Stimulated activated CD4-positive, alpha-beta T cell treated with anti-CD3 and anti-CD28 coated beads, Interleukin-1b, Interleukin-23, amount 100 ng/mL, for 1 hour (primary cell): ENCODE measurements at regions not wholly inside any gene's neighbourhood (a gene's known extent, or its start where the extent isn't known, plus 50 kb on each side); places are given as distances from the start of the nearest gene placed in this dataset.
"Not testable (repeated sequence)": the region's sequence is repeated elsewhere in the genome, so short reads cannot be mapped to it uniquely, and the experiment has no call there.

Experiments used
- DNase-seq, 2 donors: peaks; one replicate each; pipeline ENCODE4 v3.0.0-alpha.2; 2020; ENCODE audit warnings: low read depth in 2 of 2

DNA sequence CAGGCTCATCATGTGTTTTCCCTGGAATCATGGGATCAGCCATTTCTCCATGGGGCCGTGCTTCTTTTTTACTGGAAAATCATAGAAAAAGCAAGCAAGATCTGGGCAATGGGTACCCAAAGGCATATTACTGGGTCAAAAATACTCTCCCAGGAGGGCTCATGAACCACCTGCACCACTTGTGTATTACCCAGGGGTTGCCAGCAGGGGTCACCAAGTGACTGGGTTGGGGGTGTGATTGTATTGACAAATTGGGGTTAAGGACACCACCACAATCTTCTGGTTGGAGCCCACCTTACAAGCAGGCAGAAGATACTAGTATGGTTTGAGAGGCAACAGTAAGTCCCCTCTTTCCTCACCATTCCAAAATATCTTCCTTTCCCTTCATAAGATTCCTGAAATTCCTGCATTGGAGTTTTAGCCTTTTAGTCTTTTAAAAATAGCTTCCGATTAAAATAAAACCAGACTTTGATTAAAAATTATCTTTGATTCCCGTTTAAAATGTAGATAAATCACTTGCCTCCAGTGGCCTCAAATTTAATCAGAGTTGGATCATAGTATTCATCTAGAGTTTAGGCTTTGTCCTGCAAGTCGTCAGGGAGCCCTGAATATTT, 603.3 kb downstream of the KIF4B start:
- DNase-seq: peak in 1 of 2 donors; percentile 16

DNA sequence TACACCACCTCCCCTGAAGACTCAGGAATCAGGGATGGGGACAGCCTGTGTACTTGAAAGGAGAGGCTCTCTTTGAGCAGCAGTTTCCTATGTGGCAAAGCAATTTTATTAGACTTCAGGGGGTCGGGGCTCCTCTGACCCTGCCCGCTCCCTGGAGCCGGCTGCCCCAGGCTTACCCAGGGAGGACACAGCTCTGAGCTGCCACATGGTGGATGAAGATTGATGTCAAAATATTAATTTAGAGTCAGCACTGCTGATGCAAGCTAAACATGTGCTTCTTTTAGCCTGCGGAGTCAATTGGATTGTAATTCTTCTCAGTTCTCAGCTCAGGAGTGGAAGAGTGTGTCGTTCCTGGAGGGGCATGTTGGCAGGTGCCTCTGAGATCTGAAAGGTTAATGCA, 606.1 kb downstream of the KIF4B start:
- no peak for DNase-seq

DNA sequence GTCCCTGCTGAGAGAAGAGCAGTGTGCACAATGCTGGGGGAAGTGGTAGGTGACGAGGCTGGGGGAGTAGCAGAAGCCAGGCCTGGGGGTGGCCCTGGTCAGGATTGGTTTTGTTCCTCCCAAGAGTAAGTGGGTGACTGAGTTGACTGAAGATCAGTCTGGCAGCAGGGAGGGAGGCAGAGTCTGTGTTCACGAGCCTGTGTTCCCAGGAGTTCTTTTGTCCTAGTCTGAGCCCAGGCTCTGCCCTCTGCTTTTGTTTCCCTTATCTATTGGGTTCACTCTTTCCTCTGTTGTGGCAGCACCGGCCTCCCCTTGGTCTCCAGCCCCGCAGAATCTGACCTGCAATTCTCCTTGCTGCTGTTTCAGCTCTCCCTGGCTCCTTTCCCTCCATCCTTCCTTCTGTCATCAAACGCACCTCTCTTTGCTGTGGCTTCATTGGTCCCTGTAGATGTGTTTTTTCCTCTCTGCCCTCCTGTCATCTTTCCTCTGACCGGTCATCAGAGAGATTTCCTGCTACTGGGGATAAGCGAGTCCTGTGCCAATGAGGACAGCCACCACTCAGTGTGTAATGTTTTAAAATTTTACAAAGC, 607.4 kb downstream of the KIF4B start:
- no peak for DNase-seq

DNA sequence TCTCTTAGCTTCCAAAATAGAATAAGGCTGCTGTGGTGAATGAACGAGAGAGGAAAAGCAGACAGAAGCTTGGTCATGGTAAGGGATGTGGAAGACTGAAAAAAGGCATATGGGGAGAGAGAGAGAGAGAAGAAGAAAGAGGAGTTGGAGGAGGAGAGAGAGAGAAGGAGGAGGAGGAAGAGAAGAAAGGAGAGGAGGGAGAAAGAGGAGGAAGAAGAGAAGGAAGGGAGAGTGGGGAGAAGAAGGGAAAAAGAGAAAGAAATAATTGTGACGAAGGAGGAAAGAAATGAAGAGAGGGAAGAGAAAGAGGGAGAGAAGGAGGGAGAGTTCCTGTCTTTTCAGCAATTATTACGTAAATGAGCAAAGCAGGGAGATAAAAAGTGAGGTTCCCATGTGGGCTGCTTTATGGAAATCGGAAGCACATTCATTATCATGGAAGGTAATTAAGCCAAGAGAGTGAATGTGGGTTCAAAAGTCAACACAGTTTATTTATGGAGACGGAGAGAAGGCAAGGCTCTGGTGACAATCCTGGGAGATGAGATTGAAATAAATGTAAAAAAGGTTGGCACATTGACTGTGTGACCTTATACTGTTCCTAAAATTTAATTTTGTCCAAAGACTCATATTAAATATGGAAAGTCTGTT, 611.2 kb downstream of the KIF4B start:
- DNase-seq: no peak

DNA sequence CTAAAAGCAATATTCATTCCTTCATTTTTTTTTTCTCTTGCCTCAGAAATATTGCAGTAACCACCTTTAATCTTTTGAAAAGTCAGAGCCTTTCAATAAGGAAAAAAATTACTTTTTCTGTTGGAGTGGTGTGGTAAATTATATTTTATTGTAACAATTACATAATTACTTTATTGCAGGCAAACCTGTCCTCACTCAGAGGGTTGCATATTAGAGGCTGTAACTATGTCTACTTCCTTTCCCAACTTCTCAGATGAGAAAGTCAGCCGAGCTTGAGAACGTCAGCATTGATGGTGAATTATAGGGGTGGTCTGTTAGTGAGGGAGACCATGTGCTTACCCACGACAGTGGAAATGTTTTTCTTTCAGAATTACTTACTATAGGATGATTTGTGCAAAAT, 611.8 kb downstream of the KIF4B start:
- no peak for DNase-seq

DNA sequence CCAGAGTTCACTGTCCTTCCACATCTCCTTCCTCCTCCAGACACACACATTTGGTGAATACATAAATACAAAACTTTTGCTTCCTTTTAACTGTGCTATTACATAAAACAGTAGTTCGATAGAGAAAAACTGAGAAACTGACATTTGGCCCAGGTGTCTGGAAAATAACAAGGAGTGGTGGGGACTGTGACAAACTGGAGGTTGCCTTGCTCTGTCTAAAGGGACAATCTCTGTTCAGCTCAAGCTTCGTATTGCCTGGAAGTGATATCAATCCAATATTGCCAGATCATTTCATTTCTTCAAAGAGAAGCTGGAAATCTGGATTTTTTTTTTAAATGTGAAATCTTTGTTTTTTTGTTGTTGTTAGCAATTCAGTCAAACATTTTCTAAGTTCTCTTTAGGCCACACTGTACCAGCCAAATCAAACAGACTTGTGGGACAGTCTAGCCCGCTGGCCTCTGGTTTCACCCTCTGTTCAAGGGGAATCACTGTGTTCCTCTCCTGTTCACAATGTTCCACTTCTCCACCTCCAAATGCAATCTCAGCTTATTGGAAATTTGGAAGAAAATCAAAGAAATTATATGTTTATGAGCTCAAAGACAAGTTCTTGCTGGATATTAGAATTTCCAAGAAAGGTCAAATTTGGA, 612.5 kb downstream of the KIF4B start:
- no peak for DNase-seq

DNA sequence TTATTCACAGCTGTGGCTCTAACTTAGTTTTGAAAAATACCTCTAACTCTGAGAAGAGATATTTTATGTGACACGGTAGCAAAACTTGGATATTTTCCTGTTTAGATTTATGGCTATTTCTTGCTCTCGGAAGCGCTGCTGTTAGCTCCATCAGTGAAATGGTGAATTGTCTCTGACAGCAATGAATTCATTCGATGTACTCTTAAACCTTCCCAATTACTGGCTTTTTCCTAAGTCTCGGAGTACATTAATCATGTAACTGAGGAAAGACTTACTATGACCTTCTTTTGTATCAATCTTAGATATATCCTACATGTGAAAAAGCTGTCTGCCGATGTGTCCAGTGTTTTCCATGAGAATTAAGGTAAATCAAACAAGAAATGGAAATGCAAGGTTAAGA, 613.0 kb downstream of the KIF4B start:
- DNase-seq: no peak

DNA sequence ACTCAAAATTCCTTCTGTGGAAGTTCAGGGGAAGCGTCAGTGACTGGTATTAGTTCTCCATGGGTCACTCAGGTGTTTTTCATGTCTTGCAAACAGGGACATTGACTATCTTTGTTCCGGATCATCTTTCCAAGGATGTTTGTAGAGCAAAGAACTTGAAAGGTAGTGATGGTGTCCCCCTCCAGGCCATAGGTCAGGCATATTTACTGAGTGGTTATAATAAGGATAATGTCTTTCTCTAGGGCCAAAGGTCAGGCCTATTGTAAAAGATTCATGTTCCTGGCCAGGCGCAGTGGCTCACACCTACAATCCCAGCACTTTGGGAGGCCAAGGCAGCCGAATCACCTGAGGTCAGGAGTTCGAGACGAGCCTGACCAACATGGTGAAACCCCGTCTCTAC, 614.8 kb downstream of the KIF4B start:
- DNase-seq: no peak

DNA sequence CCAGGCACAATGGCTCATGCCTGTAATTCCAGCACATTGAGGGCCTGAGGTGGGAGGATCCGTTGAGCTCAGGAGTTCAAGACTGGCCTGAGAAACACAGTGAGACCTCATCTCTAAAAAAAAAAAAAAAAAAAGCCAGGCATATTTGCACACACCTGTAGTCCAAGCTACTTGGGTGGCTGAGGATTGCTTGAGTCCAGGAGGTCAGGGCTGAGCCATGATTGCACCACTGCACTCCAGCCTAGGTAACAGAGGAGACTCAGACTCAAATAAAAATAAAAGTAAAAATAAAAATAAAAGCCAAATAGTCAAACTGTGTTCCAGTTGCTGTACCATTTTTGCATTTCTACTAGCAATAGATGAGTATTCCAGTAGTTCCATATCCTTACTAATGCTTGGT, 616.0 kb downstream of the KIF4B start:
- DNase-seq: no peak

DNA sequence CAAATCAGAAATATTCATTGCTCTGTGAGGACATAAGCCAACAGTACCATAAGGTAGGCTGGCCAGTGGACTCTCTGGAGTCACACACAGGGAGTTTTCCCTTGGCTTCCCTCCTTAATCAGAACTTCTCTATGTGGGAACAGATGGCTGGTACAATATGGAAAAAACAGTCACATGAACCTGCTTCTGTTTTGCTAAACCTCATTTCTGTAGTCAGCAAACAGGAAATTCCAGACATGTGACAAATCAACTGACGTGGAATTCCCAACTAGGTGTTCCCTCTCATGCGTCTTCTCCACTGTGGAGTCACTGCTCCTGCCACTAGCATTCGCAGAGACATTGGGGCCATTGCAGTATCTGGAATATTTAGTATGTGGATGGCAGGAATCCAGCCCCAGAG, 617.6 kb downstream of the KIF4B start:
- no peak for DNase-seq

DNA sequence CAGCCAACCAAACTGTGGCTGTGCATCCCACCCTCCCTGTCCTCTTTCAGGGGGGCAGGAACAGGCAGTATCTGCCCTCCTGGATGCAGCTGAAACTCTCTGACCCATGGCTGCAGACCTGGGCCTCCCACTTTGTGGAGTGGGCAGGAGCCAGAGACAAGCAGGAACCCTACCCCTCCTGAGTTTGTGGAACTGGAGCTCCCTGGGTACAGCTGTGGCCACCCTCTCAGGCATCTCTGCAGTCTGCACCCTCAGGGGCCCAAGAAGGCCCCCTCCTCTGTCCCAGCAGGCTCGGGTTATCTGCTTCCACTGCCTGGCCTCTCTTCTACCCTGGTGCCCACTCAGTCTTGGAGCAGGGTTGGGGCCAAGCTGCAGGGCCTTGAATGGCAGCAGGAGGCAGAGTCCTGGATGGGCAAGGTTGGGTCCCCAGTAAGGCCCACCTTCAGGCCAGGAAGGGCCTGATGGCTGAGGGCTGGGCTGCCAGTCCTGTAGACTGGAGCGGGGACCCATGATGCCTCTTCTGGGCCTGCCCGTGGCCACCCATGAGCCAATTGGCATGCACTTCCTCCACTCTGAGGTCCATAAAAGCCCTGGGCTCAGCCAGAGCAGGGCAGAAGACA, 619.9 kb downstream of the KIF4B start:
- no peak for DNase-seq

DNA sequence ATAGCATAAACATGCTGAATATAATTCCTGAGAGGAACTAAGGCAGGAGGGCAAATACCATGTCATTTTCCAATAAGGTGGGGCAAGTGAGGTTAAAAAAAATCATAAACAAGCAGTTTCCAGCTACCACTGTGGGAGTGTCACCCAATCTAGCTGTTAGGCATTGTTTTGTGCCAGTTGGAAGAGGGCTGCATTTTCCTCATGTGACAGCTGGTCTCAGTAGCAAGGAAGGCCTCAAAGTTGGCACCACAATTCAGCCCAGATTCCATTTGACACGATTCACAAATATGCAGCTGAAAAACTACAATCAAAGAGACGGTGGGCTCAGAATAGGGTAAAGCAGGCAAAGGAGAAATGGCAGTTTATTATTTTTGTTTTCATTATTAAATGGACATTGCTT, 636.1 kb downstream of the KIF4B start:
- DNase-seq: no peak

DNA sequence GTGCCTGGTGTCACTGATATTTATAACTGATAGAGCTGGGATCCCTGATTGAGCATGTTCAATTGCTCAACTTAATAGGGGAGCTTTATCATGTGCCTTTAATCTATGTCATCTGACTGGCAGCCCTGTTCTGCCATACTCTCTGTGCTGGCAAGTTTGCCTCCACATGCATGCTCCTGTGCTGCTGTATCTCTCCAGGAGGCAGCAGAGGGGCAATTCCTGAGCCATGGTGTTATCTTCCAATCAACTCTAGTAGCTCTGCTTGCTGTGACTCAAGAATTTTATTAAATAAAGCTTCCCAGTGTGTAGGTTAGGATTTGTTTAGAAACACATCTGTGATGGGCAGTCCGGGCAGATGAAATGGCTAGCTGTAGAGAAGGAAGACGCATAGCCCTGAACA, 642.0 kb downstream of the KIF4B start:
- DNase-seq: no peak

DNA sequence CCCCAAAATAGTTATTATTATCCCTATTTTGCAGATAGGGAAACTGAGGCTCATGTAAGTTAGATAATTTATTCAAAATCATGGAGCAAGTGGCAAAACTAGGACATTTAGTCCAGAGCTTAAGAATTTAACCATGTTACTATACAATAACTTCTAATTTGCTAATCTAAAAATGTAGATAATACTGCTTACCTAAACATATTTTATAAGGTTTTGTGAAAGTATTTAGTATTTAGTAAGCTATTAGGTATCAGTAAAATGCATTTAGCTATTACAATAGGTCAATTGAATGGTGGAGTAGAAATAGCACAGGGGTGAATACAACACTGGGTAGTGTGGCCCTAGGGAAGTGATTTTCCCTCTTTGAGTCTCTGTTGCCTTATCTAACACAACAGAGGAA, 648.3 kb downstream of the KIF4B start:
- no peak for DNase-seq

DNA sequence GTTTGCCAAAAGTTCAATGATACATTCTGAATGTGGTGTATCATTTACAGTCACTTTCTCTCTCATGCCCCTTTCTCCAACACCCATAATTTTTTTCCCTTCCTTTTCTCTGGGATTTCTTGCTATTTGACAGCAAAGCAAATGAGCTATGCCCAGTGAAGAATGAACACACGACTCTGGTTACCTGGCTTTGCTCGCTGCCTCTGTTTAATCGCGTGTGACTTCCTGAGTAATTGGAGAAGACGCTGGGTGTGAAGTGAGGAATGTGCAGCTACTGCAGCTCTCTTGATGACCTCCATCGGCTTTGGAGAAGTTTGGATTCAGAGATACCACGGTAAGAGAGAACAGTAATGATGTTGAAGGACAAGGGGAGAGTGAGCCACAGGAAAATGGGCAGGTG, 651.8 kb downstream of the KIF4B start:
- no peak for DNase-seq

DNA sequence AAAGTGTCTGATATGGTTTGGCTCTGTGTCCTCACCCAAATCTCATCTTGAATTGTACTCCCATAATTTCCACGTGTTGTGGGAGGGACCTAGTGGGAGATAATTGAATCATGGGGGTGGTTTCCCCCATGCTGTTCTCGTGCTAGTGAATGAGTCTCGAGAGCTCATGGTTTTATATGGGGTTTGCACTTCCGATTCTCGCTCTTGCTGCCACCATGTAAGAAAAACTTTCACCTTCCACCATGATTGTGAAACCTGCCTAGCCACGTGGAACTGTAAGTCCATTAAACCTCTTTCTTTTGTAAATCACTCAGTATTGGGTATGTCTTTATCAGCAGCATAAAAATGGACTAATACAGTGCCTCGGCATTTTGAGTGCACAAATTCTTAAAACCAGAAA, 655.0 kb upstream of the SGCD start:
- DNase-seq: not testable (repeated sequence)

DNA sequence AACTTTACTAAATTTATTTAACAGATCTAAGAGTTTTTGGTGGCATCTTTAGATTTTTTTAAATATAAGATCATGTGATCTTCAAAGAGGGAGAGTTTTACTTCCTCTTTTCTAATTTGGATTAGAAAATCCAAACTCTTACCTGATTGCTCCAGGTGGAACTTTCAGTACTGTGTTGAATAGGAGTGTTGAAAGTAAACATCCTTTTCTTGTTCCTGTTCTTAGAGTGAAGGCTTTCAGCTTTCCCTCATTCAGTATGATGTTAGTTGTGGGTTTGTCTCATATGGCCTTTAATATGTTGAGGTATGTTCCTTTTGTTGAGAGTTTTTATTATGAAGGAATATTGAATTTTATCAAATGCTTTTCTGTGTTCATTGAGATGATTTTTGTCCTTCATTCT, 650.0 kb upstream of the SGCD start:
- DNase-seq: no peak

DNA sequence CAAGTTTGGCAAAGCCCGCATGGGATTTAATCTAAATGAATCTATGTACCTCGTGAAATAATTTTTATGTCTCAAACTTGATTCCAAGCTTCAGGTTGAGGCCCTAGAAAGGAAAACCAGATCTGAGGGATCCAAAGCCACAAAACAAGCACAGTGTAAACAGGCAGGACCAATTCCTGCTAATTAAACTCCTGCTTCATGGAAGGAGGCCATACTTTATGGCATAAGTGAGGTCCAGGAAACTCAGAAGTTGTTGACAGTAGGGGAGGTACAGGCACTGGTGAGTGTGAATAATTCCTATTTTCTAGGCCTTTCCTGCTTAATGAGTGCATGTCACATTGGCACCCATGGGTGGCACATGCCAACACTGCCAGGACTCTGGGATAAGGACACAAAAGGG, 648.6 kb upstream of the SGCD start:
- no peak for DNase-seq

DNA sequence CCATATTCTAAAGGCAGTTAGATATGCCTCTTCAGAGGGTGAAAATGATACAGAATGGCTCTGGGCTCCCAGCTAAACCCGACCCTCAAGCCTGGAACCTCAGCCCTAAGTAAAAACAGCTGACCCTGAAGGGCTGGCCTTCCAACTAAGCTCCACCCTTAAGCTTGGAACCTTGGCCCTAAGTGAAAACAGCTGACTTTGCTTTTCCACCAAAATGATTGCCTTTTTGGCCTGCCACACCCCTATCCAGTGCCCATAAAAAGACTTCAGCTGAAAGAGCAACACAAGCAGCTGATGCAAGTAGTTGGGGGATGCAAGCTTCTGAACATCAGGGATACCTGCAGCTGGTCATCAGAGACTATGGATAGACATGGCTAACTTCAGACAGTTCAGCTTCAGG, 647.4 kb upstream of the SGCD start:
- no peak for DNase-seq

DNA sequence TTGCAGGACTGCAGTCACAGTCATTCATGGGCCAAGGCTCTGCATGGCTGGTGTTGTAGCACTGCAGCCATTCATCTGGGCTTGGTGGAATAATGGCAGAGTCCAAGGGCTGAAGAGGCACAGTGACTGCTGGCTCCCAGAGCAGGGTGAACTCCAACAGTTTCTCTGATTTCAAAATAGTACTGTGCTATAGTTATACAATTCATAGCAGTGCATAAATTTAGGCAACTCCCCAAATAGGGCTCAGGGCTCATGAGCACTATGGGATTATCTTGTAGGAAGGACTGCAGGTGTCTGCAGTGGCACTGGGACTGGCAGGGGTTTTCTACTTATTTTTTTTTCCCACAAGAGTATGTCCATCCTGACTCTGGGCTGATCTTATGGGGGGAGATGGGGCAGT, 642.5 kb upstream of the SGCD start:
- DNase-seq: no peak

DNA sequence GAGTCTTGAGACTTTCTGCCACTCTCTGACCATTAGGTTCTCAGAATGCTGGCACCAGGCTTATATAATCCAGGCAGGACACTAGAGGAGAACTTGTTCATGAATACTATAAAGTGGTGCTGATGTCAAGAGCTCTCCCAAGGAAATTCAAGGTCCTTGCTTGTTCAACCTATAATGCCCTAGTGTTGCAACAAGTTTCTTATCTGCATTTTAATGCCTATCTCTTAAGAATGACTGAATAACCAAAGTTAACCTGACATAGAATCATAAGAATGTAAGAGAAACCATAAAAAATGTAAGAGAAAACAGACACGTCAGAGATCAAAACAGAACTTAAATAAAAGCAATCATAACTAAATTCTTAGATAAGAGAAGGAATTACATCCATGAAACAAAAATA, 640.8 kb upstream of the SGCD start:
- no peak for DNase-seq

DNA sequence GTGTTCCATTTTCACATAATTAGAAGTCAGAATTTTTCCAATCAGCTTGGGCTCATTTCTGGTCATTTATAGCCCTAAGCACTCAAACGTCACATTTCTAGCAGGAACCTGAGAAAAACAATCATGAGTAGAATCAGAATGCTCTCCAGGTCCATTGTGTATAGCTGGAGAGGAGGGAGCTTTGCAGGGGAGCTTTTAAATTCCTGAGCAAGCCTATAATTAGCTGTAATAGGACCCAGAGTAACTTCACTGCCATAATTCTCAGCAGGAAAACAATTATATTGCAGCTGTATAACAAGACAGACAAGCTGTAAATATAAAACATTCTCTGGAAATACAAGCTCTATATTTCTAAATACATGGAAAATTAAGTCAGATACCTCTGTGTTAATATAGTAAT, 637.6 kb upstream of the SGCD start:
- no peak for DNase-seq

DNA sequence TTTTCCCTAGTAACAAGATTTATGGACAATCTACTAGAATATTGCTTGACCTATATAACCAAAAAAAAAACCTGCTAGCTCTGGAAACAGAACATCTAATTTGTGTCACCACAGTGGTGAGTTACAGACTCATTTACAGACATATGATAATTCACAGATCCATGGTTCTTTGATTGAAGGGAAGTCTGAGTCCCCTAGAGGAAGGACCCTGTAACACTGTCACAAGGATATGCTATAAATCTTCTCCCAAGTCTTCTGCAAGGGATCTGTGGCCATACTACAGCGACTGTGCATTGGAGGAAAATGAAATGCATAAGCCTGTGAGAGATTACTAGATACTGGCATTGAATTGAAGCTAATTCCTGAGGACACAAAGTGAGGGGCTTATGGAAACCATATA, 630.6 kb upstream of the SGCD start:
- DNase-seq: no peak
